ENCODE measurements at regions not wholly inside any gene's neighbourhood (a gene's known extent, or its start where the extent isn't known, plus 50 kb on each side); places are given as distances from the start of the nearest gene placed in this dataset.

DNA sequence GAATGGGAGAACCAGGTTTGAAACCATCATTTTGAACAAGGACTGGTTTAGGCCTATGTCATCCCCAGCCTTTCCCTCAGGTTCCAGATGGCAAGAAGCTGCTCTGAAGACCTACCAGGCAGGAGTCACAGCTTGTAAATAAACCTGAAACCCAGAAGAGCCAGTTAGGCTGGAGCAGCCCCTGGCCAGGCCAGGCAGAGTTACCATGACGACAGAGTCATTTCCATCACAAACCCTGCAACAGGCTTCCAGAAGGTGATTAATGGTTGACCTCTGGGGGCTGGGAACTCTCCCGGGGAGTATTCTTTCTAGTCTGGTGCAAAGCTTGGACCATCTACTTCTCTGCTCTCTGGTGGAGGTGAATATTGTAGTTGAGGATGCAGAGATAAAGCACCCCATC lies 164.1 kb upstream of the NCAM1 start:
- Mint-ChIP-seq H3K4me3 (ENCODE audit: unreplicated experiment) (no peak overlapping the region), H3K4me1 (ENCODE audit: unreplicated experiment) (no peaks in the 10 kb centered on the region)

DNA sequence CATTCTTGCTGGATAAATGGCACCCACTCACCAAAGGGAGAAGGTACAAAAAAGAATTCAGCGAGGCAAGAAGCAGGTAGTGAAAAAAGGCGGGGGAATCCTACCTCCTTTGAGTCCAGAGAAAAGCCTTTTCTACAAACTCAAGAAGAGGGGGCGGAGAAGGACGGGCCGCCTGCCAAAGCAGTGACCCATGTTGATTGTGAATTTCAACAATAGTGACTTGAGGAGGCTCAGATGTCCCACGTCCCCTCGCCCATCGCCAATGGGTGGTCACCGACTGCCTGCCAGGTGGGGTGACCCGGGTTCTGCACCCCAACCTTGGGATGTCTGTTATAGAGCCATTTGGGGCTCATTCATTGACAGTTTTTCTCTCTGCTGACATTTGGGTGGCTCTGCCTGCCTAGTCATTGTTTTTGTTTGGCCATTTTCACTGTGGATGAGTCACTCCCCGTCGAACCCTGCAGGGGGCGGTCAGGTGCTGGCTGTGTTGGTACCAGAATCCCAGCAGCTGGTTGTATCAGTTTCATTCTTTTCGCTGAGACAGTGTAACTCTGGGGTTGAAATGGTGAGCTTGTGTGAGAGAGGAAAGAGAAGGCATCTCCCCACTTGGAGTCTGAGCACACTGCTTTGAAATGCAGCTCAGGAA lies 163.4 kb upstream of the NCAM1 start:
- no peak for DNase-seq (ENCODE audit: extremely low spot score, unreplicated experiment)
- Mint-ChIP-seq H3K27ac (ENCODE audit: unreplicated experiment) (no peak overlapping the region), H3K27me3 (ENCODE audit: unreplicated experiment) (peaks cover 5% of the 10 kb centered on the region), H3K4me3 (ENCODE audit: unreplicated experiment) (no peak overlapping the region), H3K4me1 (ENCODE audit: unreplicated experiment) (no peaks in the 10 kb centered on the region), H3K9me3 (ENCODE audit: unreplicated experiment) (no peaks in the 10 kb centered on the region), H3K36me3 (ENCODE audit: unreplicated experiment) (no peaks in the 10 kb centered on the region)
- TF ChIP-seq, protein P1, sequence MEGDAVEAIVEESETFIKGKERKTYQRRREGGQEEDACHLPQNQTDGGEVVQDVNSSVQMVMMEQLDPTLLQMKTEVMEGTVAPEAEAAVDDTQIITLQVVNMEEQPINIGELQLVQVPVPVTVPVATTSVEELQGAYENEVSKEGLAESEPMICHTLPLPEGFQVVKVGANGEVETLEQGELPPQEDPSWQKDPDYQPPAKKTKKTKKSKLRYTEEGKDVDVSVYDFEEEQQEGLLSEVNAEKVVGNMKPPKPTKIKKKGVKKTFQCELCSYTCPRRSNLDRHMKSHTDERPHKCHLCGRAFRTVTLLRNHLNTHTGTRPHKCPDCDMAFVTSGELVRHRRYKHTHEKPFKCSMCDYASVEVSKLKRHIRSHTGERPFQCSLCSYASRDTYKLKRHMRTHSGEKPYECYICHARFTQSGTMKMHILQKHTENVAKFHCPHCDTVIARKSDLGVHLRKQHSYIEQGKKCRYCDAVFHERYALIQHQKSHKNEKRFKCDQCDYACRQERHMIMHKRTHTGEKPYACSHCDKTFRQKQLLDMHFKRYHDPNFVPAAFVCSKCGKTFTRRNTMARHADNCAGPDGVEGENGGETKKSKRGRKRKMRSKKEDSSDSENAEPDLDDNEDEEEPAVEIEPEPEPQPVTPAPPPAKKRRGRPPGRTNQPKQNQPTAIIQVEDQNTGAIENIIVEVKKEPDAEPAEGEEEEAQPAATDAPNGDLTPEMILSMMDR (IDR thresholded peaks at IDR 0.05), result no peak

More for the DNA sequence above, 164.1 kb upstream of the NCAM1 start:
- no peak for DNase-seq (ENCODE audit: extremely low spot score, unreplicated experiment)
- Mint-ChIP-seq H3K36me3 (ENCODE audit: unreplicated experiment) (no peaks in the 10 kb centered on the region), H3K27ac (ENCODE audit: unreplicated experiment) (no peak overlapping the region), H3K27me3 (ENCODE audit: unreplicated experiment) (peaks cover 4% of the 10 kb centered on the region), H3K9me3 (ENCODE audit: unreplicated experiment) (no peaks in the 10 kb centered on the region)
- TF ChIP-seq, protein P1 (IDR thresholded peaks at IDR 0.05), result no peak

DNA sequence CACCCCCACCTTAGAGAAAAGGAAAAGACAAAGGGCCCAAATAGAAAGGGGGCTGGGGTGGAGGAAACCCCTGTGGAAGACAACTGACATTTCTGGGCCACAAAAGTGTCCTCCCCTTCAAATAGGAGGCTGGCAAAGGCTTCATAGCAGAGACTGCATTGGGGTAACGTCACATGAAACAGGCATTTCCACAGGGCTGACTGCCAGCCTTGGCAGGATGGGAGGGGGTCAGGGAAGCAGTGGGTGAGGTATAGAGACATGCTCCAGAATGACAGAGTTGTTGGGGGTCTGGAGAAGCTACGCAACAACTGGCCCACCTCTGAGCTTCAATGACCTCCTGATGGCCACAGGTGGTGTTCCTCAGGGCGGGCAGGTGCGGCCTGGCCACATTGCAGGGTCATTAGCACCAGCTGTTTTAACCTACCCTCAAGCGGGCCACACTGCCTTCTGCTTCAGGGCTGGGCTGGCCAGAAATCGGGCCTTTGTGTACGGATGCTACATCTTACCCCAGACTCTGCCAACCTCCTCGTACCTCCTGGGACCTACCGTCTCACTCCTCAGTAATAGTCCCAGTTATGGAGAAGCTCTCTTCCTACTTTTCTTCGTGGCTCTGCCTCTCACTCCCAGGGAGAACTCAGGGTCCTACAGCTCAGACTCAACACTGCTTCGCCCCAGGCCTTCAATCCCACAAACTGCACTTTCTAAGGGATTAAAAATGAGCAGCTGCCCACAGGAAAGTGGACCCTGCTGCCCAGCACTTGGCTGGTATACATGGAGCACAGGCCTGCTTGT lies 160.0 kb upstream of the NCAM1 start:
- TF ChIP-seq, protein P1 (IDR thresholded peaks at IDR 0.05), result no peak
- H3K4me1 Mint-ChIP-seq (ENCODE audit: unreplicated experiment), result no peaks in the 10 kb centered on the region
- peaks cover 2% of the 10 kb centered on the region for H3K36me3 Mint-ChIP-seq (ENCODE audit: unreplicated experiment)
- no peak overlapping the region for H3K27ac Mint-ChIP-seq (ENCODE audit: unreplicated experiment)
- no peak overlapping the region for H3K4me3 Mint-ChIP-seq (ENCODE audit: unreplicated experiment)
- no peak for DNase-seq (ENCODE audit: extremely low spot score, unreplicated experiment)
- peaks cover 9% of the 10 kb centered on the region for H3K9me3 Mint-ChIP-seq (ENCODE audit: unreplicated experiment)
- H3K27me3 Mint-ChIP-seq (ENCODE audit: unreplicated experiment), result peaks cover 3% of the 10 kb centered on the region

DNA sequence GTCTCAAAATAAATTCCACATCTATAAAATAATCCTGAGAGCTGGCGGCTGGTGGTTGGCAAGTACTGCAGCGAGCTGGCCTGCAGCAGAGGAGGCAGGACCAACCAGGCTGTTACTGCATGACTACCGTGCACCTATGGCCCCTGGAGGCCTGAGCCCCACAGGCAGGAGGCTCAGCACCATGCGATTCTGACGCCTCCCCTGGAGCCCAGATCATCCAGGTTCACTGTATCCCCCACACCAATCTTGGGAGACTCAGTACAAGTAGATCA lies 159.5 kb upstream of the NCAM1 start:
- DNase-seq (ENCODE audit: extremely low spot score, unreplicated experiment), result no peak
- peaks cover 9% of the 10 kb centered on the region for H3K9me3 Mint-ChIP-seq (ENCODE audit: unreplicated experiment)

DNA sequence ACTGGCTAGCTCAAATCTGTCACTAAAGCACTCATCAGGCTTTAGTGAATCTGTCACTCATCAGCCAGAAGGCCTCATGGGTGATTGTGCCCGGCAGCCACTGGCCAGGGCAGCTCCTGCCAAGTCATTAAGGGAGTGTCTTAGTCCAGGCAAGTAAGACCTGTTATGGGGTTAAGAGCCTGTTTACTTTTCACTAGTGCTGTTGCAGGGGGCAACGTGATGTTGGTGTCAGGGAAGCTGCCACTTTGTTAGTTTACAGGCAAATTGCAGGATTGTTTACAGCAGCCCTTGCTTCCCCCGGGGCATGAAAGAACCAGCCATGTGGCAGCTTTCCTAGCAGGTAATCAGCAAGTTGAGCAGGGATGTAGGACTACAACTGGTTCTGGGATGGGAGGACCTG lies 155.6 kb upstream of the NCAM1 start:
- Mint-ChIP-seq H3K9me3 (ENCODE audit: unreplicated experiment) (peaks cover 16% of the 10 kb centered on the region), H3K27ac (ENCODE audit: unreplicated experiment) (no peak overlapping the region), H3K27me3 (ENCODE audit: unreplicated experiment) (peaks cover 3% of the 10 kb centered on the region), H3K4me1 (ENCODE audit: unreplicated experiment) (no peaks in the 10 kb centered on the region), H3K4me3 (ENCODE audit: unreplicated experiment) (no peak overlapping the region), H3K36me3 (ENCODE audit: unreplicated experiment) (peaks cover 2% of the 10 kb centered on the region)
- TF ChIP-seq, protein P1 (IDR thresholded peaks at IDR 0.05), result no peak
- no peak for DNase-seq (ENCODE audit: extremely low spot score, unreplicated experiment)

More for the DNA sequence above, 159.5 kb upstream of the NCAM1 start:
- peaks cover 2% of the 10 kb centered on the region for H3K36me3 Mint-ChIP-seq (ENCODE audit: unreplicated experiment)
- H3K27me3 Mint-ChIP-seq (ENCODE audit: unreplicated experiment), result peaks cover 3% of the 10 kb centered on the region
- TF ChIP-seq, protein P1 (IDR thresholded peaks at IDR 0.05), result no peak
- no peaks in the 10 kb centered on the region for H3K4me1 Mint-ChIP-seq (ENCODE audit: unreplicated experiment)
- no peak overlapping the region for H3K4me3 Mint-ChIP-seq (ENCODE audit: unreplicated experiment)
- no peak overlapping the region for H3K27ac Mint-ChIP-seq (ENCODE audit: unreplicated experiment)
